HG02885 (cell line): ENCODE measurements at regions not wholly inside any gene's neighbourhood (a gene's known extent, or its start where the extent isn't known, plus 50 kb on each side); places are given as distances from the start of the nearest gene placed in this dataset.
"Not testable (repeated sequence)": the region's sequence is repeated elsewhere in the genome, so short reads cannot be mapped to it uniquely, and the experiment has no call there.

Experiments used
- ATAC-seq: cut with Tn5 transposase; IDR thresholded peaks from one replicate; pipeline ENCODE4 v1.9.1; 2021; ENCODE audit warnings: mild to moderate bottlenecking; ENCODE audit not compliant: unreplicated experiment, poor library complexity

DNA sequence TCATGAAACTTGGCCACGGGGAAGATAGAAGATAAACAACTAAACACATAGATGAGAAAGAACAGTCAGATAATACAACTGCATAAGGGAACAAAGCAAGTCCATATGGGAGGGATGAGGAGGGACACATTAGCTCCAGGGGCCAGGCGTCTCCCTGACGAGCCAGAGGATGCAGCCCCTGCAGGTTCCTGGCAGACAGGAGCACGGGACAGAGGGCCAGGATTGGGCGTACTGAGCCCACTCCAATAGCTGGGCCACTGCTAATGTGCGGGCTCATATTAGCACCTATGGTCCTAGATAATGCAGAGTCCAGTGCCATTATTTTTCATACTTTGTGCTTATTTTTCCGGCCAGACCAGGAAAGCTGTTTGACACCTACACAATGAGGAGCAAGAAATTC lies 182.9 kb downstream of the ANKRD60 start:
- no peak for ATAC-seq

DNA sequence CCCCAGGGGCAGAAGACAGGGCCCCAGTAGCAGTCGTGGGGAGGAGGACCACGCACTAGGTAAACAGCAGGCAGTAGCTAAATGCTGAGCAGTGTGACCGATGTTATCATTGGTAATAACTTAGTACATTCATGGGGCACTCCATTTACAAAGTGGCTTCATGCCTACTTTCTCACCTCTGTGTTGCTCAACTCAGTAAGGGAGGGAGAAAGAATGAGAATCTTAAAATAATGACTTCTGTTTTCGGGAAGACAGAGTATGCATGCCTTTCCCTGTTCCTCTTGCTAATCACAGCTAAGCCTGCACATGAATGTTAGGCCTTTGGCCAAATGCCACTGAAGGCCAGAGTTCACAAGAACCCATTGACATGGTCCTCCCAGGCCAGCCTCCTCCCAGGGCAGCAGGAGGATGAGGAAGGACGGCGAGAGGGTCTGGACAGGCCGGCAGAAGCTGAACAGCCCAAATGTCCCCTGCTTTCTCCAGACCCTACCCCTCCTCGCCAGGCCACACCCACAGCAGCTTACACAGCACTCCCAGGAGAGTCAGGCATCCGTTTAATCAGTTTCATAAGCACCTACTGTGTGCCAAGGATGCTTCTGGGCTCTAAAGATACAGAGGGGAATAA lies 183.4 kb downstream of the ANKRD60 start:
- no peak for ATAC-seq

DNA sequence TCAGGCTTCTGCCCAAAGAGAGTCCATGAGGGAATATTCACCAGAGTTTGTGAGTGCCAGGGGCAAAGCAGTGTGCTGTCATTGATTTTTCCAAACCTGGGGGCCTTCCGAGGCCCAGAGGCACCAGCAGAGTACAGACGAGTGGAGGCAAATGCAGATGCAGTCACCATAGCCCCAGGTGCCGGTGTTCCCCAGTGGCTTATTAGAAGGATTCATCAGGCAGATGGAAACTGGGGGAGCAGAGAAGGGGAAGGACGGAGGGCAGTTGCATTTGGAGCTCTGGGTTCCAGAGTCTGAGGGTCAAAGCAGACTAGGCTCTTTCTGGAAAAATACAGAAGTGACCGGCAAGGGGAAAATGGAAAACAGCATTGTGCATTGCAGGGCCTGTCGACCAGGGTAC lies 184.2 kb downstream of the ANKRD60 start:
- no peak for ATAC-seq

DNA sequence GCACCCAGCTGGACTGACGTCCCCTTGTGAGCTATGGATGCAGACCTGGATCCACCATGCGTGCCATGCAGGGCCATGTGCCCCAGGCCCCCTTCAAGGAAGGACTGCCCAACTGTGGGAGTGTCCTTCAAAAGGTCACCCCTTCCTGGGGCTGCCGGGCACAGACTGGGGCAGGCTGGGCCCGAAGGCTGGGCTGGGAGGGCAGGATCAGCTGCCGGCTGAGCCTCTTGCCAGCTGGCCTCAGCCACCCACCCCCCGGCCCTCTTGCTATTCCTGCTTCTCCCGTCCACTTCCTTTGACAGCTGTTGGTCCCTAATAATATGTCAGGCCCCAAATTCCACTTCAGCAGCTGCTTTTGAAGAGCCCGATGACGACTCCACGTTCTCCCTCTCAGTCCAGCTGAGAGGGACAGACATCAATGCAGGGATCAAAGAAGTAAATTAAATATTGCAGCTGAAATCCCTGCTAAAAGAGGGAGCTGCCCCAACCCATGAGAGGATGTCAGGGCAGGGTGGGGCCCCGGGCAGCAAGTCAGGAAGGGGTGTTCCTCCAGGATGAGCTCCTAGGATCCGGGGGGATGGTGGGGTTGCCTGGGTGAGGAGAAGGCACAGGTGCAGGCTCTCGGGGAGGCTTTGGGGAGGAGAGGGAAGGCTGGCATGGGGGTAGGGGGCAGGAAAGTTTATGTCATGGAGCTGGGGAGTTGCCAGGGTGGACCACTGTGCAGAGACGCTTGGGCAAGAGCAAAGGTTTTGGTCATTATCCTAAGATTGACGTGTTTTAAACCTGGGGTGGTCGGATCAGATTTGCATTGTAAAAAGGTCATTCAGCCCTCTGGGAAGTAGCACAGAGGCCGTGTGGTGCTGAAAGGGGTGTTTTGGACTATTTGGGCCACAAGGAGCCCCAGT lies 185.0 kb downstream of the ANKRD60 start:
- no peak for ATAC-seq

DNA sequence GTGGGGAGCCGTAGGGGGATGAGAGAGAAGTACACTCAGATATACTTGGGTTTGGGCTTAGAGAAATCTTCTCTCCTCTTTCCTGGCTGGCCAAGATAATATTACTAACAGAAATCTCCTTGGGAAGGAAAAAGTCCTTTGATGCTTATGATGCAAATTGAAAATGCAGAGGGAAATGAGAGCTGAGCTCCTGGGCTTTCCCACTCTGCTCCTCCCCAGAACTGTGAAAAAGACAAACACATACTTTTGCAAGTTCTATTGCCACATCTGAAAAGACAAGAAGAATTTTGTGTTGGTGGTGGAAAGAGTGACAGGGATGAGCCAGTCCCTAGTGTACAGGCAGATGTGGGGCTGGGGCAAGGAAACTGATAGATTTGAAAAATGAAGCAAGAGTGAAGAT lies 185.9 kb downstream of the ANKRD60 start:
- no peak for ATAC-seq

DNA sequence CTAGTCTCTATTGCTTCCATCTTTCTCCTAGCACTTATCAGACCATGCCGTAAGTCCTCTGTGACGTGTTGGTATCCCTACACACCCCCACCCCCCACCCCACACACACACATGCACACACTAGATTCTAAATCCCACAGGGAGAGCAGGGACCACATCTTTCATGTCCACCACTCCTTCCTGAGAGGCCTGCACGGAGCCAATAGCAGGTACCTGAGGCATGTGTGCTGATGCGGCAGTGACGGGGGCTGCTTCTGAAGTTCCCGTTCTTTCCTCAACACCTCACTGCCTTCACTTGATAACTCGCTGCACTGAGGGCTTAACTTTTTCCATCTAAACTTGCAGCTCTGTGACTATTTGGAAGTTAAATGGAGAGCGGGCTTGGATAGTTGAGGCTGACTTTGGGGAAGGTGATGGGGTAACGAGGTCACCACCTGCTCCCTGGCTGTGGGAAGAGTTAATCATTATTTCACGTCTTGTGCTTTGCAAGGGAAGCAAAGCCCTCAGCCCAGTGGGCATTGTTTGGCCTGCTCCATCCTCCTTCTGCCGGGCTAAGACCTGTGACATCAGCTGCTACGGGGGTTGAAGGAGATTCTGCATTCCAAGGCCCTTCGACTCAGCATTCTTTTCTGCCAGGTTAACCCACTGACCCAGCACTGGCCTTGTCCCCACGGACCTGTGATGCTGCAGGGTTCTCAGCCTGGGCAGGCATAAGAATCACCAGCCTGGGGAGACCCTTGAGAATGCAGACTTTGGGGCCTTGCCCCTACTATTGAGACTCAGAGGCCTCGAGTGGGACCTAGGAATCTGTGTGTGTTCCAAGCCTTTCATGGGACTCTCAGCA lies 187.8 kb downstream of the ANKRD60 start:
- ATAC-seq = no peak

DNA sequence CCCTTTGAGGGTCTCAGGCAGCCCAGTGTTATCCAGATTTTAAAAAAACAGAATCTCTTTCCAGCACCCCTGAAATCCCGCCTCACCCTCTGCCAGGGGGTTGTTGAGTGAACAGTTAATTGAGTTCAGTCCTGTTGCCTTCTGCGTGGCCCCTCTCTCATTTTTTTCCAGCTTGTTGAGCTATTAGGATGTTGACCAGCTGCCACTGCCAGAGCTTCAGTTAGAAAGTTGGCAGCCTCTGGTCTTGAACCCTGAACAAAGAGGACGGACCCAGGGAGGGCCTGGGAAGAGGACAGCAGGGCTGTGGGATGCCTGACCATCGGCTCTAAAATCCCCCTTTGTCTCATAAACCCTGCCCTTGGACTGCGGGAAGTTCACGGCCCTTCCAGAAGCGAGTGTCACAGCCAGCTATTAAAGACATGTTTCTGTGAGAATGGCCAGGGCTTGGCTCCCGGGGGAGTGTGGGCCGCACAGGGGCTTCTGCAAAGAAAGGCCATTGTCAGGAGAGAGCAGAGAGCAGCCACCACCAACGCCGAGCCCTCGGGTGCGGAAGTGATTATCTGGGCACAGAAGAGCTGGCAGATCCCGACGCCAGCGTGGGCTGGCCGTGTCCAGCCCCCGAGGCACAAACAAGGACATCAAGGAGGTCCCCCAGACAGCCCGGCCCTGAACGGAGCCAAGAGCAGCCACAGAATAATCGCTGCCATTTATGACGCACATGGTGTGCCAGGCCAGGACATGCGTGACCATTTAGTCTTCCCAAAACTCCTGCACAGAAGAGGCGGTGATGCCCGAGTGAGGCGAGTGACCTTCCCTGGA lies 189.0 kb downstream of the ANKRD60 start:
- no peak for ATAC-seq

DNA sequence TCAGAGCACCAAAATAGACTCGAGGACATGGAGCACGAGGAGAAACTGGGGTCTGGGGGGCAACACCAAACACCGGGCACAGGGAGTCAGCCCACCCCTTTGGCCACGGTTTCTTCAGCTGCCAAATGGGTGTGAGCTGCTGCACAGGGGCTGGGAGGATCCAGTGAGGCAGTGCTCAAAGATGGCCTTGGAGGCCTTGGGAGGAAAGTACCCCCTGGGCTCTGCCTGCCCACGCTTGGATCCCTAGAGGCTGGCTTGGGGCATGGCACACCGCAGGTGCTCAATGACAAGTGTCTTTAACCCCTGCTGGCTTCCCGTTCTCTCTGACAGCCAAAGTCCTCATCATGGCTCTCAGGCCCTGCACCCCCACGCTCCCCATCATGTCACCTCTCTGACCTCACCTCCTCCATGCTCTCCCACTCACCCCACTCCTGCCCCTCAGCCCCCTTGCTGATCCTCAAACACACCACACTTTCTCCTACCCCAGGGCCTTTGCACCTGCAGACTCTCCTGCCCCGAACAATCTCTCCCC lies 190.3 kb downstream of the ANKRD60 start:
- ATAC-seq = no peak

DNA sequence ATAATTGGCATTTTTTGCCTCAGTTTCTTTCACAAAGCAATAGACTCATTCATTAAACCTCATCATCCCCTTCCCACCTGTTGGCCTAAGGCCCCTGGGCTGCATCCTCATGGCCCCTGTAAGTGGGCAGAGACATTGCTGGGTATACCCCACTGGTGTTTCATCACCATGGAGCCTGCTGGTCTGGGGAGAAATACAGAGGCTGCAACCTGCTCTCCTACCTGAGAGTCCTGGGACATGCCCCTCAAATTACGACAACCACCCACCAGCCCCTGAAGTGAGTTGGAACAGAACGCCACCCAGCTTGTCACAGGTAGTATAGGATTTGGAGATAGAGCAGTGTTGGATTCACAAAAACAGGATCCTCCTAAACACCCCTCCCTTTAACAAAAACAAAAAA lies 190.8 kb downstream of the ANKRD60 start:
- ATAC-seq = no peak

DNA sequence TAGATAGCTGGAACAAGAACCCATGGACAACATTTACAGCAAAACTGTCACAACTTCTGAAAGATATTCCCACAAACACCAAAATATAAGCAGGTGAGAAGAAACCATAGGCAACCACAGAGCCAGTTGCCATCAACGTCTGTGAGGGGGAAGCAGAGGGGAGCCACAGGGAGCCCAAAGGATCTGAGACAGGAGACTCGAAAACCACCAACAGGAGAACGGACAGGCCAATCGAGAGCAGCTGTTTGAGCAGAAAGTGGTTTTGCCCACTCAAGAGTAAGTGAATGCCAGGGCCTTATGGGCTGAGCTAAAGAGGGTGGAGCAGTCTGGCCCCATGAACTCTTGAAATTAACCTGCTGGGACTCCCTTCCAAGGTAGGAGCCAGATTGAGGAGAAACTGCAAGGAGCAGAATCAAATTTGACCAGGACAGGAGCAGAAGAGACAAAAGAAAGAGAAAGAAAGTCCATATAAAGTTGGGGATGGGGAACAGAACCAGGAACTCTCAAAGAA lies 195.4 kb downstream of the ANKRD60 start:
- no peak for ATAC-seq

DNA sequence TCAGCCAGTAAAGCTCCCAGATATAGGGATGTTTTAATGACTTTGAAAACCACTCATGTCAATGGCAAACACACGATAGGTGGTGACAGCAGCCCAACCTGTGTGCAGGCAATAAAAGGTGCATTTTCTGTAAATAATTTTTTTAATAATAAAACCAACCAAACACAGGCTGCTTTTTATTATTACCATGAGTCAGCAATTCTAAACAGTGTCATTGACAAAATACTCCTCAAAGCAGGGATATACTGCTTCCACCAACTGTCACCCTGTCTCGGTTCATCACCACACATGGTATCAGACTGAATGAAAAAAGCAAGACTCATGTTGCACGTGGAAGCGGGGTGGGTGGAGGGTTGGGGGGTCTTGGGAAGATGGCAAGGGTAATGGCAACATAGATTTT lies 195.9 kb downstream of the ANKRD60 start:
- no peak for ATAC-seq

DNA sequence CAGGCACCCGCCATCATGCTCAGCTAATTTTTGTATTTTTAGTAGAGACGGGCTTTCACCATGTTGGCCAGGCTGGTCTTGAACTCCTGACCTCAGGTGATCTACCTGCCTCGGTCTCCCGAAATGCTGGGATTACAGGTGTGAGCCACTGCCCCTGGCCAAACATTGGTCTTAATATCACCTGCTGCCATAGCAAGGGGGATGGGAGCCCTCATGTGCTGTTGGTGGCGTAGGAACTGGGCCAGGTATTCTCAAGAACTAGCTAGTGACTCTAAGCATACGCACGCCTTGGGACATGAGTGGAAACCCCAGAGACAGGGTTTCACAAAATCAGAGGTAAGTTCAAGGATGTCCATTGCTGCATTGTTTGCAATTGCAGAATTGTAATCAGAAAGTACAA lies 197.1 kb downstream of the ANKRD60 start:
- not testable (repeated sequence) for ATAC-seq

DNA sequence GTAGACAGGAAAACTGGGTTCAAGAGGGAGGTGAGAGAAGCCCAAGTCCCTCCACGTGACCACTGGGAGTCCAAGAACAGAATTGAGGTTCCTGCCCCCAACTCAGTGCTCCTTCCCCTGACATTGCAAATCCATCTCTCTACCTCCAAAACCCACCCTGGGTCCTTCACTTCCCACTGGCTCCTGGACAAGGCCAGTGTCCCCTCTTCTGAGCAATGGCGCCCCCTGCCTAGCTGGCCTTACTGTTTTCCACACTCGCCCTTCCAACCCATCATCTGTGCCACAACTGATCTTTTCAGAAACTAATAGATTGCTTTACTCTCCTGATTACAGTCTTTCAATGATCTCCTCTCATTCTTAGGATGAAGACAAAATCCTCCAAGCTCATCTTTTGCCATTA lies 200.3 kb downstream of the ANKRD60 start:
- no peak for ATAC-seq

DNA sequence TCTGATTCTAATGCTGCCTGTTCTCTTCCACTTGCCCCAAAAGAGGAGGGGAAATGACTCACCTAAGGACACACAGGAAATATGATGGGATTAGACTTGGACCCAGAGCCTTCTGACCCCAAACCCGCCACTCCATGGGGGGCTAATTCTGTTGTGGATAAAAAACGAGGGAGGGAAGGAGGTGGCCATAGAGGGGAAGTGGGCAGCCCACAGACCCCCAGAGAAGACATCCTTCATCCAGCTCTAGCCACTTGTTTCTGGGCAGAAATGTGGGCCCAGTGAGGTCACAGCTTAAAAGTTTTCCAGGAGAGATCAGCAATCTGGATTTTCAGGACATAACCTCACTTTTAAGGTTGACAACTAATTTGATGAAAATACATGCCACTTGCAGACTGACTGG lies 202.1 kb downstream of the ANKRD60 start:
- no peak for ATAC-seq

DNA sequence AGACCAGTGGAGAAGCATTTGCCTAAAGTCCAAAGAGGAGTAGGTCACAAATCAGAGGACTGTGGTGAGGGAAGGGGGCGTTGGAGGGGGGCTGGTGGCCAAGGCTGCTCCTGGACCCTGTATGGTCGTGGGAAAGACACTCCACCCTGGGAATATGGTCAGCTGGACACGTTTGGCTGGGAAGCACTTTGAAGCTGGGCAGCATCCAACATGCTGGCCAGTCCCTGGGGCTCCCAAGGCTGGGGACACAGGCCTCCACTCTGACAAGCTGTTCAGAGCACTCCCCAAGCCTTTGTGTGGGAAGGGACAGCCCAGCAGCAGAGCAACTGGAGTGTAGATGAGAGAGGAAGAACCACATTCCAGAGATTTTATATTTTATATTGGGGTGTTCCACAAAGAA lies 203.2 kb downstream of the ANKRD60 start:
- ATAC-seq = no peak

DNA sequence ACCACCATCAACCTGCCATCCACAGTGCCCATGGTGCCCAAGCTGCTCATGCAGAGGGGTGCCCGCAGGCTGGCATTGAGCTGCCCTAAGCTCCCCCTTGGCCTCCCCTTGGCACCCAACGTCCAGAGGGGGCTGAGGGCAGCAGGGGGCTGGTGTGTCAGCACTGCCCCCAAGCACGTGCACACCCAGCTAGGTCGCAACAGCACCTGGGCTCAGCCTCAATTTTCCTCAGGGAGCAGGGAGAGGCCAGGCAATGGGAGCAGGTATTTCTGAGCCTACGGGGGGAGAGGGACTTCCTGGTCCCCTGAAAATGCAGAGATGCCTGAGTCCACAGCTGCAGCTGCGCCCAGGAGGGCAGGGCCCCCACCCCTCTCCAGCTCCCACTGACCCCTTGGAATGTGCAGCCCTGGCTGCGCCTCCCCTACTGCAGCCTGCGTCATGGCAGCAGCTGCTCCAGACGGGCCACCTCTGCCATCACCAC lies 204.2 kb downstream of the ANKRD60 start:
- ATAC-seq = no peak

DNA sequence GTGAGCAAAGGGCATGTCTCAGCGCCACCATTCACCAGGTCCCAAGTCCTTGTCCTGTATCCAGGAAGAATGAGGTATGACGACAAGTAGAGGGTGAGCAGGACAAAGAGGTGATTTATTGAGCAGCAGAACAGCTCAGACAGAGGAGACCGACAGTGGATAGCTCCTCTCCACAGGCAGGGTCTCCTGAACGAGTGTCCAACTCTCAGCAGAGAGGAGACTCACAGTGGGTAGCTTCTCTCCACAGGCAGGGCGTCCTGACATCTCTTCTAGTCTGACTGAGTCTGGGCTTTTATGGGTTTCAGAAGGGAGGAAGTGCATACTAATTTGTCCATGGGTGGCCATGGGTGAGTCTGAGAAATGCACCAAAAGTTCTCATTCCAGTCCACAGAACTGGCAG lies 204.7 kb downstream of the ANKRD60 start:
- ATAC-seq = no peak

DNA sequence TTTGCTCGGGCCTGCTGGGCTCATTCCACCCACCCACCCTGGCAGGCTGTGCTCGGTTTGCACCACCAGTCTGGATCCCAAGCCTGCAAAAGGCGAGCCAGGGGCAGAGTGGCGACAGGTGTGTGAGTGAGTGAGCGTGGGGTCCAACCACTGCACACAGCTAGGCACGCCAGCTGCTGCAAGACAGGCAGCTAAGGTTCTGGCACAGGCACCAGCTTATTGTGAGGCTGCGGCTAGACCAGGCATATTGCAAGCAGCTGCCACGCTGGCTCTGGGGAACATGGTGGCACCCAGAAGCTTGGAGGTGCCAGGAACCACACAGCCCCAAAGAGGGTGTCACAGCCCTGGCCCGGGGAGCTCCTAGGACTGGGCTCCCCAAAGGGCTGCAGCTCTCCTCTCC lies 205.1 kb downstream of the ANKRD60 start:
- no peak for ATAC-seq

DNA sequence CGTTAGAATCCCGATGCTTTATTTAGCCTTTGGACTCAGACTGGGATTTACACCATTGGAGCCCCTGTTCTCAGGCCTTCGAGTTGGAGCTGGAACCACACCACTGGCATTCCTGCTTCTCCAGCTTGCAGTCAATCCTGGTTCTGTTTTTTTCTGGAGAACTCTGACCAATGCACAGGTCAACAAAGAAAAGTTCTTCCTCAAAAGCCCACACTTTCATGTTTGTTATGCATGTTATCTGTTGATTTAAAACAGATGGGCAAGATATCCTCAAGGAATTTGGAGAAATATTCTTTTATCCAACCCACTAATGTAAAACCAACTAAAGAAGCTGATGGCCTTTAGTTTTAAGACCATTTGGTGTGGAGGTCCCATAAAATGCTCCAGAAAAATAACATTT lies 205.7 kb downstream of the ANKRD60 start:
- ATAC-seq = no peak

DNA sequence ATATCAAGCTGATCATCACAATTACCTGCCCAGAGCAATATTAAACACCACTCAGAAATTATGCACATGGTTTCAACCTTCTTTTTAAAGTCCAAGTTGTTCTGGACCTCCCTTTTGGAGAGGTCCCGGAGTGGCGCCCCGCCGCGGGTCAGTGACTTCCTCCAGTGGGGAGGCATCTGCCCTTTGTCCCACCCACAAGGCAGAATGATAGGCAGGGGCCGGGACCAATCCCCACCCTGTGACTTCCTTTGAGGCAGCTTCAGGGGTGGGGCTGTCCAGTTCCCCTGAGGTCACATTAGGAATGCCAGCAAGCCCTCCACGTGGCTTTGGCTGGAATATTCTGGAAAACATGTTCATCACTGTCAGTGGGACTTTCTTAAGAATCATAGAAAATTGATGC lies 207.0 kb downstream of the ANKRD60 start:
- no peak for ATAC-seq
